CD14-positive monocyte (primary cell): ENCODE measurements at regions not wholly inside any gene's neighbourhood (a gene's known extent, or its start where the extent isn't known, plus 50 kb on each side); places are given as distances from the start of the nearest gene placed in this dataset.

Source experiments
- DNase-seq, 3 donors: peaks; one replicate each; pipeline ENCODE4 v3.0.0-alpha.2; 2011 to 2022
- H2AFZ ChIP-seq: 2 replicates; pipeline ENCODE4 v1.6.0; 2012; ENCODE audit warnings: mild to moderate bottlenecking, low read depth, low read length, inconsistent platforms; ENCODE audit not compliant: insufficient read depth, poor library complexity, severe bottlenecking
- H3K27ac ChIP-seq, 2 donors: 1 replicate in 1 of 2; 2 replicates in 1 of 2; pipeline ENCODE4 v1.5.1; 2012 to 2013; ENCODE audit warnings: low read length in 2 of 2, control low read depth in 1 of 2, inconsistent platforms in 1 of 2, low read depth in 1 of 2, mild to moderate bottlenecking in 1 of 2
- H3K27me3 ChIP-seq, 2 donors: one replicate each; pipeline versions ENCODE4 v1.6.0 to v1.6.1; 2011 to 2013; ENCODE audit warnings: low read length in 2 of 2; ENCODE audit not compliant: control insufficient read depth in 2 of 2, insufficient read depth in 2 of 2
- H3K36me3 ChIP-seq, 2 donors: replicated peaks in 1 of 2; 1 replicate in 1 of 2; 2 replicates in 1 of 2; pipeline versions ENCODE4 v1.5.1 to v1.6.1; 2012 to 2013; ENCODE audit warnings: low read length in 2 of 2, control low read depth in 1 of 2, inconsistent platforms in 1 of 2, mild to moderate bottlenecking in 1 of 2; ENCODE audit not compliant: insufficient read depth in 2 of 2, control insufficient read depth in 1 of 2
- H3K4me1 ChIP-seq, 2 donors: 1 replicate in 1 of 2; 2 replicates in 1 of 2; pipeline versions ENCODE4 v1.5.1 to v1.6.1; 2012 to 2013; ENCODE audit warnings: low read length in 2 of 2, control low read depth in 1 of 2, inconsistent platforms in 1 of 2, mild to moderate bottlenecking in 1 of 2, moderate library complexity in 1 of 2; ENCODE audit not compliant: insufficient read depth in 2 of 2, control insufficient read depth in 1 of 2
- H3K4me2 ChIP-seq: replicated peaks from 2 replicates; pipeline ENCODE3; 2012; ENCODE audit warnings: low read length, moderate library complexity, mild to moderate bottlenecking; ENCODE audit not compliant: poor library complexity, severe bottlenecking; ENCODE audit errors: extremely low read depth
- H3K4me3 ChIP-seq, 3 experiments: fragments of 200-600 bp in 1 of 3; sonication (generic) in 1 of 3; replicated peaks in 1 of 3; 1 replicate in 2 of 3; 2 replicates in 1 of 3; pipeline ENCODE4 v1.5.1; 2011 to 2013; ENCODE audit warnings: low read length in 3 of 3, mild to moderate bottlenecking in 3 of 3, control low read depth in 2 of 3, low read depth in 2 of 3, inconsistent platforms in 1 of 3, moderate library complexity in 1 of 3
- H3K79me2 ChIP-seq: 2 replicates; pipeline ENCODE4 v1.6.0; 2012; ENCODE audit warnings: mild to moderate bottlenecking, control low read depth, inconsistent platforms, low read length, moderate library complexity; ENCODE audit not compliant: insufficient read depth
- H3K9ac ChIP-seq: 2 replicates; pipeline ENCODE4 v1.6.0; 2017; ENCODE audit warnings: low read length, mild to moderate bottlenecking; ENCODE audit not compliant: insufficient read depth, poor library complexity, severe bottlenecking
- H3K9me3 ChIP-seq, 2 donors: replicated peaks in 1 of 2; 1 replicate in 1 of 2; 2 replicates in 1 of 2; pipeline versions ENCODE4 v1.5.1 to v1.6.1; 2012 to 2013; ENCODE audit warnings: low read length in 2 of 2, control low read depth in 1 of 2; ENCODE audit not compliant: control insufficient read depth in 1 of 2, insufficient read depth in 1 of 2
- H4K20me1 ChIP-seq: 2 replicates; pipeline ENCODE4 v1.6.0; 2012; ENCODE audit warnings: mild to moderate bottlenecking, low read length, control low read depth, moderate library complexity; ENCODE audit not compliant: insufficient read depth
- H3K27ac Mint-ChIP-seq, 7 donors: one replicate each; pipeline ENCODE4 v1.8.0; 2020; ENCODE audit warnings: mild to moderate bottlenecking in 7 of 7, mixed read lengths in 7 of 7, moderate library complexity in 6 of 7, inconsistent platforms in 2 of 7
- H3K27me3 Mint-ChIP-seq, 3 donors: one replicate each; pipeline ENCODE4 v1.8.0; 2021 to 2022; ENCODE audit warnings: low read depth in 3 of 3, mild to moderate bottlenecking in 3 of 3, mixed read lengths in 3 of 3, moderate library complexity in 3 of 3, inconsistent platforms in 1 of 3
- H3K36me3 Mint-ChIP-seq, 2 donors: one replicate each; pipeline ENCODE4 v1.8.0; 2020; ENCODE audit warnings: mixed read lengths in 2 of 2, inconsistent platforms in 1 of 2, mild to moderate bottlenecking in 1 of 2
- H3K4me1 Mint-ChIP-seq: one replicate; pipeline ENCODE4 v1.8.0; 2020; ENCODE audit warnings: mild to moderate bottlenecking, mixed read lengths
- H3K4me3 Mint-ChIP-seq, 2 donors: one replicate each; pipeline ENCODE4 v1.8.0; 2020; ENCODE audit warnings: mild to moderate bottlenecking in 2 of 2, mixed read lengths in 2 of 2, moderate library complexity in 1 of 2
- H3K9me3 Mint-ChIP-seq, 7 donors: one replicate each; pipeline ENCODE4 v1.8.0; 2020 to 2022; ENCODE audit warnings: mixed read lengths in 7 of 7, mild to moderate bottlenecking in 6 of 7, moderate library complexity in 6 of 7, inconsistent platforms in 2 of 7
- WGBS: methylation state at CpG from one replicate; pipeline ENCODE4 v1.1.5; 2013; ENCODE audit warnings: missing lambda C conversion rate; ENCODE audit not compliant: insufficient coverage; 5-methylcytosine and 5-hydroxymethylcytosine counted together
- intact Hi-C, 2 donors: fragments of 100-400 bp; cut with micrococcal nuclease; formaldehyde crosslinking; loops; one replicate each; pipeline versions ENCODE4 v1.15.0 to v1.15.1; 2023
- TF ChIP-seq, protein P1 (sequence below): fragments of 200-600 bp; IDR thresholded peaks from one replicate; pipeline ENCODE4 v1.8.0; 2022; ENCODE audit warnings: antibody characterized with exemption, mild to moderate bottlenecking

DNA sequence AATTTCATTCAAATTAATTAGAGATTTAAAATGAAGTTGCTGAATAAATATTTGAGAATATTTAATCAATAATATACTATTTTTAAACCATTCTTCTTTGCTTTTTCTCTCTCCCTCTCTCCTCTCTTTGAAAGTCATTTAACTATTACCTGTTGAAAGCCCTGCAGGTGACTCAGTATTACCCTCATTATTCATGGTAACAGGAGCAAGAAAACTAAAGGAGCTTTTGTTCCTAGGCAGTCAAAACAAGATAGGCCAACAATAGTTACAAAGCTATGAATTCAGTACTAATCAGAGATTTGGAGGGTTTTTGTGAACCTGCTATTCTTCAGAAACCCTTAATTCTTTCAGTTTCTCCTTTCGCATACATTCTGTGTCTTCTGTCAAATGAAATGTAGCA lies 721.3 kb upstream of the NCAM2 start:
- Histone ChIP-seq H3K36me3 (no peaks in the 10 kb centered on the region), H3K27ac (no peak overlapping the region), H4K20me1 (no peaks in the 10 kb centered on the region), H3K4me2 (no peak overlapping the region), H3K9ac (no peak overlapping the region), H2AFZ (no peak overlapping the region), H3K4me1 (no peaks in the 10 kb centered on the region), H3K9me3 (peaks cover 4 to 16% of the 10 kb centered on the region in 2 donors), H3K27me3 (no peaks in the 10 kb centered on the region), H3K4me3 (no peak overlapping the region), H3K79me2 (no peaks in the 10 kb centered on the region)
- Mint-ChIP-seq H3K4me3 (no peak overlapping the region), H3K27ac (no peak overlapping the region), H3K27me3 (no peaks in the 10 kb centered on the region), H3K9me3 (peaks cover 3 to 15% (median 4%) of the 10 kb centered on the region in 7 donors), H3K36me3 (no peaks in the 10 kb centered on the region), H3K4me1 (no peaks in the 10 kb centered on the region)
- intact Hi-C loops: no loop called here
- DNase-seq: no peak
- TF ChIP-seq, protein P1, sequence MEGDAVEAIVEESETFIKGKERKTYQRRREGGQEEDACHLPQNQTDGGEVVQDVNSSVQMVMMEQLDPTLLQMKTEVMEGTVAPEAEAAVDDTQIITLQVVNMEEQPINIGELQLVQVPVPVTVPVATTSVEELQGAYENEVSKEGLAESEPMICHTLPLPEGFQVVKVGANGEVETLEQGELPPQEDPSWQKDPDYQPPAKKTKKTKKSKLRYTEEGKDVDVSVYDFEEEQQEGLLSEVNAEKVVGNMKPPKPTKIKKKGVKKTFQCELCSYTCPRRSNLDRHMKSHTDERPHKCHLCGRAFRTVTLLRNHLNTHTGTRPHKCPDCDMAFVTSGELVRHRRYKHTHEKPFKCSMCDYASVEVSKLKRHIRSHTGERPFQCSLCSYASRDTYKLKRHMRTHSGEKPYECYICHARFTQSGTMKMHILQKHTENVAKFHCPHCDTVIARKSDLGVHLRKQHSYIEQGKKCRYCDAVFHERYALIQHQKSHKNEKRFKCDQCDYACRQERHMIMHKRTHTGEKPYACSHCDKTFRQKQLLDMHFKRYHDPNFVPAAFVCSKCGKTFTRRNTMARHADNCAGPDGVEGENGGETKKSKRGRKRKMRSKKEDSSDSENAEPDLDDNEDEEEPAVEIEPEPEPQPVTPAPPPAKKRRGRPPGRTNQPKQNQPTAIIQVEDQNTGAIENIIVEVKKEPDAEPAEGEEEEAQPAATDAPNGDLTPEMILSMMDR: no peak
- no CpG with 5 or more reads among the region's 1 CpG for WGBS

DNA sequence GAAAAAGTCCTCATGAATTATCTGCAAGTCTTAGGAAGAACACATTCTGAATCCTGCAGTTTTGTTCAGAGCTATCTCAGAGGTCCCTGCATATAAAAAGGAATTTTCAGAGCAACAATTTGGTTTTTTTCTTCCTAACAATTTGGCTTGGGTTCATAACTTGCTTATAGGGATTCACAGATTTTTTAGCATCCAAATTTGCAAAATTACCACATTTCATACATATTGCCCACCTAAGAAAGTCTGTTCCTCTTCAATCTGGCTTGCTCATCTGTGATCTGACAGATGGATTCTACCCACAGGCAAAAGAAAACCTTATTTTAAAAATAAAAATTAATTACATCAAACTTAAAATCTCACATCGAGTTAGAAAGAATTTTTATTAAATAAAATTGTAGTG lies 714.4 kb upstream of the NCAM2 start:
- H3K4me1 ChIP-seq: no peaks in the 10 kb centered on the region

More for the DNA sequence above, 714.4 kb upstream of the NCAM2 start:
- Mint-ChIP-seq H3K9me3 (peaks cover 0 to 9% (median 0%) of the 10 kb centered on the region in 7 donors), H3K27me3 (peaks cover 0 to 2% (median 0%) of the 10 kb centered on the region in 3 donors), H3K4me3 (no peak overlapping the region), H3K27ac (no peak overlapping the region), H3K36me3 (no peaks in the 10 kb centered on the region), H3K4me1 (no peaks in the 10 kb centered on the region)
- TF ChIP-seq, protein P1: no peak
- DNase-seq: no peak
- no peak overlapping the region for H3K4me3 ChIP-seq
- H4K20me1 ChIP-seq: no peaks in the 10 kb centered on the region
- no CpG with 5 or more reads among the region's 1 CpG for whole genome bisulfite sequencing
- no peak overlapping the region for H3K4me2 ChIP-seq
- no peaks in the 10 kb centered on the region for H3K36me3 ChIP-seq
- intact Hi-C loops: no loop called here
- H2AFZ ChIP-seq: no peak overlapping the region
- no peaks in the 10 kb centered on the region for H3K27me3 ChIP-seq
- H3K9me3 ChIP-seq: peaks cover 0 to 5% of the 10 kb centered on the region in 2 donors
- no peak overlapping the region for H3K9ac ChIP-seq
- H3K27ac ChIP-seq: no peak overlapping the region
- H3K79me2 ChIP-seq: no peaks in the 10 kb centered on the region
